GM19351 (cell line): ENCODE measurements at regions not wholly inside any gene's neighbourhood (a gene's known extent, or its start where the extent isn't known, plus 50 kb on each side); places are given as distances from the start of the nearest gene placed in this dataset.

Experiments
- ATAC-seq: cut with Tn5 transposase; IDR thresholded peaks from one replicate; pipeline ENCODE4 v1.9.1; 2021; ENCODE audit warnings: mild to moderate bottlenecking, moderate library complexity; ENCODE audit not compliant: unreplicated experiment

GRCh38 chr12:43099691-43100163, 452.3 kb downstream of the ADAMTS20 start:
- no peak for ATAC-seq

GRCh38 chr12:43098766-43099550, 453.0 kb downstream of the ADAMTS20 start:
- no peak for ATAC-seq

GRCh38 chr12:43098071-43098470, 453.9 kb downstream of the ADAMTS20 start:
- no peak for ATAC-seq

- ATAC-seq, result no peak
Observed at GRCh38 chr12:43097471-43097870, 454.5 kb downstream of the ADAMTS20 start.

GRCh38 chr12:43095669-43096280, 456.2 kb downstream of the ADAMTS20 start:
- no peak for ATAC-seq

GRCh38 chr12:43094886-43095575, 457.0 kb downstream of the ADAMTS20 start:
- ATAC-seq, result no peak

- ATAC-seq, result no peak
Observed at GRCh38 chr12:43090981-43091380, 461.0 kb downstream of the ADAMTS20 start.

- no peak for ATAC-seq
Observed at GRCh38 chr12:43087195-43088091, 464.6 kb downstream of the ADAMTS20 start.

- ATAC-seq, result no peak
Observed at GRCh38 chr12:43079476-43079875, 472.5 kb downstream of the ADAMTS20 start.

- no peak for ATAC-seq
Observed at GRCh38 chr12:43078976-43079375, 473.0 kb downstream of the ADAMTS20 start.

GRCh38 chr12:43072431-43072830, 479.6 kb downstream of the ADAMTS20 start:
- ATAC-seq, result no peak

GRCh38 chr12:43069768-43070221, 480.2 kb upstream of the PRICKLE1 start:
- ATAC-seq, result no peak

- ATAC-seq, result no peak
Observed at GRCh38 chr12:43066471-43066870, 476.9 kb upstream of the PRICKLE1 start.

GRCh38 chr12:43063650-43064049, 474.1 kb upstream of the PRICKLE1 start:
- no peak for ATAC-seq

- no peak for ATAC-seq
Observed at GRCh38 chr12:43062201-43062895, 472.8 kb upstream of the PRICKLE1 start.

GRCh38 chr12:43060742-43061141, 471.2 kb upstream of the PRICKLE1 start:
- ATAC-seq, result no peak

- no peak for ATAC-seq
Observed at GRCh38 chr12:43058616-43059015, 469.1 kb upstream of the PRICKLE1 start.

- no peak for ATAC-seq
Observed at GRCh38 chr12:43057566-43057965, 468.0 kb upstream of the PRICKLE1 start.

GRCh38 chr12:43054085-43054484, 464.5 kb upstream of the PRICKLE1 start:
- ATAC-seq, result no peak

- no peak for ATAC-seq
Observed at GRCh38 chr12:43052441-43052840, 462.9 kb upstream of the PRICKLE1 start.
